H9 (cell line): ENCODE measurements at regions not wholly inside any gene's neighbourhood (a gene's known extent, or its start where the extent isn't known, plus 50 kb on each side); places are given as distances from the start of the nearest gene placed in this dataset.

Experiments used
- DNase-seq: peaks from one replicate; pipeline ENCODE4 v3.0.0-alpha.2; 2017
- H2AFZ ChIP-seq: one replicate; pipeline ENCODE4 v1.6.1; 2013; ENCODE audit warnings: mild to moderate bottlenecking, low read length, control low read depth, moderate library complexity
- H2AK5ac ChIP-seq: 2 replicates; pipeline ENCODE4 v1.6.1; 2013; ENCODE audit warnings: low read length, control low read depth, mixed read lengths; ENCODE audit not compliant: insufficient read length
- H2BK120ac ChIP-seq: one replicate; pipeline ENCODE4 v1.6.1; 2013; ENCODE audit warnings: low read depth, mild to moderate bottlenecking, low read length, control low read depth, inconsistent platforms; ENCODE audit not compliant: poor library complexity, severe bottlenecking
- H2BK12ac ChIP-seq: 2 replicates; pipeline ENCODE4 v1.6.1; 2013; ENCODE audit warnings: low read length, control low read depth, mixed read lengths, low read depth; ENCODE audit not compliant: insufficient read length
- H2BK15ac ChIP-seq: 2 replicates; pipeline ENCODE4 v1.6.1; 2013; ENCODE audit warnings: low read depth, low read length, control low read depth
- H2BK20ac ChIP-seq: one replicate; pipeline ENCODE4 v1.6.1; 2013; ENCODE audit warnings: low read depth, mild to moderate bottlenecking, low read length, control low read depth, inconsistent platforms; ENCODE audit not compliant: poor library complexity, severe bottlenecking
- H2BK5ac ChIP-seq: 2 replicates; pipeline ENCODE4 v1.6.1; 2013; ENCODE audit warnings: low read length, control low read depth, mixed read lengths; ENCODE audit not compliant: insufficient read length
- H3K14ac ChIP-seq: 2 replicates; pipeline ENCODE4 v1.6.1; 2013; ENCODE audit warnings: low read length, control low read depth; ENCODE audit not compliant: insufficient read depth
- H3K18ac ChIP-seq: 2 replicates; pipeline ENCODE4 v1.6.1; 2013; ENCODE audit warnings: low read depth, mild to moderate bottlenecking, mixed read lengths, low read length, control low read depth; ENCODE audit not compliant: insufficient read length
- H3K23ac ChIP-seq: 2 replicates; pipeline ENCODE4 v1.6.1; 2013; ENCODE audit warnings: low read length, control low read depth, mixed read lengths, low read depth; ENCODE audit not compliant: insufficient read length
- H3K23me2 ChIP-seq: 2 replicates; pipeline ENCODE4 v1.6.1; 2013; ENCODE audit warnings: low read depth, mild to moderate bottlenecking, mixed read lengths, low read length, control low read depth; ENCODE audit not compliant: insufficient read length, poor library complexity, severe bottlenecking
- H3K27ac ChIP-seq: 2 replicates; pipeline ENCODE4 v1.5.1; 2013; ENCODE audit warnings: low read length, control low read depth, mixed read lengths, low read depth; ENCODE audit not compliant: insufficient read length
- H3K27me3 ChIP-seq: 2 replicates; pipeline ENCODE4 v1.6.1; 2013; ENCODE audit warnings: low read length, control low read depth, inconsistent platforms; ENCODE audit not compliant: insufficient read depth
- H3K4ac ChIP-seq: 2 replicates; pipeline ENCODE4 v1.6.1; 2013; ENCODE audit warnings: low read depth, mild to moderate bottlenecking, control low read depth, inconsistent platforms, low read length, moderate library complexity
- H3K4me1 ChIP-seq: 2 replicates; pipeline ENCODE4 v1.6.1; 2013; ENCODE audit warnings: low read length, control low read depth, inconsistent platforms; ENCODE audit not compliant: insufficient read depth
- H3K4me2 ChIP-seq: 2 replicates; pipeline ENCODE4 v1.6.1; 2013; ENCODE audit warnings: low read length, control low read depth, mixed read lengths; ENCODE audit not compliant: insufficient read length, insufficient read depth
- H3K56ac ChIP-seq: 2 replicates; pipeline ENCODE4 v1.6.1; 2013; ENCODE audit warnings: low read depth, mild to moderate bottlenecking, mixed read lengths, low read length, control low read depth; ENCODE audit not compliant: insufficient read length
- H3K79me1 ChIP-seq: 2 replicates; pipeline ENCODE4 v1.6.1; 2013; ENCODE audit warnings: low read depth, mild to moderate bottlenecking, moderate library complexity, low read length, control low read depth, inconsistent platforms; ENCODE audit not compliant: insufficient read depth, poor library complexity, severe bottlenecking
- H3K79me2 ChIP-seq: 2 replicates; pipeline ENCODE4 v1.6.1; 2013; ENCODE audit warnings: low read length, control low read depth, inconsistent platforms; ENCODE audit not compliant: insufficient read depth
- H3K9ac ChIP-seq: 2 replicates; pipeline ENCODE4 v1.6.1; 2013; ENCODE audit warnings: low read length, control low read depth, mixed read lengths; ENCODE audit not compliant: insufficient read length; ENCODE audit errors: extremely low read depth
- H3K9me3 ChIP-seq: one replicate; pipeline ENCODE4 v1.6.1; 2013; ENCODE audit warnings: low read depth, low read length, inconsistent platforms; ENCODE audit not compliant: control insufficient read depth
- H3T11ph ChIP-seq: one replicate; pipeline ENCODE4 v1.6.1; 2013; ENCODE audit warnings: mild to moderate bottlenecking, low read length, control low read depth, inconsistent platforms
- H4K20me1 ChIP-seq: one replicate; pipeline ENCODE4 v1.6.1; 2013; ENCODE audit not compliant: control insufficient read depth, insufficient read length, insufficient read depth
- H4K5ac ChIP-seq: 2 replicates; pipeline ENCODE4 v1.6.1; 2013; ENCODE audit warnings: low read depth, mild to moderate bottlenecking, mixed read lengths, low read length, control low read depth; ENCODE audit not compliant: insufficient read length
- H4K8ac ChIP-seq: replicated peaks from 2 replicates; pipeline ENCODE4 v1.6.1; 2013; ENCODE audit warnings: low read length, control low read depth, mixed read lengths, low read depth; ENCODE audit not compliant: insufficient read length
- H4K91ac ChIP-seq: 2 replicates; pipeline ENCODE4 v1.6.1; 2013; ENCODE audit warnings: low read depth, mild to moderate bottlenecking, moderate library complexity, mixed read lengths, low read length, control low read depth; ENCODE audit not compliant: insufficient read length
- H3K27ac Mint-ChIP-seq, 3 experiments: 2 replicates in 2 of 3; 3 replicates in 1 of 3; pipeline ENCODE4 v1.8.0; 2020 to 2021; ENCODE audit warnings: mixed read lengths in 3 of 3, mild to moderate bottlenecking in 1 of 3, moderate library complexity in 1 of 3
- H3K27me3 Mint-ChIP-seq: 2 replicates; pipeline ENCODE4 v1.8.0; 2021; ENCODE audit warnings: low read depth, mild to moderate bottlenecking, moderate library complexity, mixed read lengths
- H3K36me3 Mint-ChIP-seq, 3 experiments: 2 replicates in 2 of 3; 3 replicates in 1 of 3; pipeline ENCODE4 v1.8.0; 2020 to 2021; ENCODE audit warnings: low read depth in 3 of 3, mixed read lengths in 3 of 3; ENCODE audit not compliant: insufficient read depth in 1 of 3
- H3K4me1 Mint-ChIP-seq, 2 experiments: 2 replicates each; pipeline ENCODE4 v1.8.0; 2020; ENCODE audit warnings: mixed read lengths in 2 of 2
- H3K4me3 Mint-ChIP-seq, 2 experiments: 2 replicates in 1 of 2; 3 replicates in 1 of 2; pipeline ENCODE4 v1.8.0; 2020 to 2021; ENCODE audit warnings: mild to moderate bottlenecking in 2 of 2, mixed read lengths in 2 of 2, moderate library complexity in 1 of 2
- H3K9me3 Mint-ChIP-seq, 2 experiments: 2 replicates in 1 of 2; 3 replicates in 1 of 2; pipeline ENCODE4 v1.8.0; 2020; ENCODE audit warnings: mild to moderate bottlenecking in 2 of 2, mixed read lengths in 2 of 2, moderate library complexity in 1 of 2
- WGBS: extraction: QIAGEN DNeasy Blood & Tissue Kit; methylation state at CpG from one replicate; pipeline ENCODE4 v1.1.7; 2013; ENCODE audit warnings: missing lambda C conversion rate, low lambda C conversion rate, mixed read lengths; ENCODE audit not compliant: insufficient read length; ENCODE audit errors: extremely low coverage; 5-methylcytosine and 5-hydroxymethylcytosine counted together
- TF ChIP-seq, protein P1 (sequence below): fragments of 200-600 bp; sonication (generic); conservative IDR thresholded peaks from 3 replicates; pipeline ENCODE4 v1.8.0; 2021; ENCODE audit warnings: antibody characterized with exemption, mild to moderate bottlenecking

DNA sequence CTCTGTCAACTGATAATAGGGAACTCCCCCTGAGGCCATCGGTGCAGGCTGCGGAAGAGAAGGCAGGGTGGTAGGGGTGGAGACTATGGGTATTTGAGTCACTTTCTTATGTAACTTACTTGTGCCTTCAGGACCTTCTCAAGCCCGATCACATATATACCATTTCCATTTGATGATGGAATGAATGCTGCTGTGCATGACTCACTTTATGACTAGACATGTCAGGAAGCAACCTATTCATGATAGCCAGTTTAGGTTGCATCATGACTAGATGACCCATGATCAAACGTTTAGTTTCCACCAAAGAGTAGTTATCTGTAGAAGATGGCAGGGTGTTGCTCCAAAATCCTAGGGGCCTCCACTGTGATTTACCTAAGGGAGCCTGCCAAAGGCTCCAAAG, 435.5 kb downstream of the DTHD1 start:
- Mint-ChIP-seq H3K4me3 (no peak overlapping the region), H3K4me1 (peaks cover 5 to 9% of the 10 kb centered on the region in 2 experiments), H3K36me3 (peaks cover 0 to 2% (median 0%) of the 10 kb centered on the region in 3 experiments; a peak in 1 of 7 replicates), H3K27ac (no peak overlapping the region), H3K27me3 (no peaks in the 10 kb centered on the region; the same call in 1 of the 2 replicates), H3K9me3 (no peaks in the 10 kb centered on the region)
- H3K4me1 ChIP-seq = no peaks in the 10 kb centered on the region
- H2BK20ac ChIP-seq = no peak overlapping the region
- H3K56ac ChIP-seq = no peak overlapping the region
- H3K9ac ChIP-seq = no peak overlapping the region
- H3K4ac ChIP-seq = no peak overlapping the region
- H2BK15ac ChIP-seq = no peak overlapping the region
- no peak for DNase-seq
- no peaks in the 10 kb centered on the region for H3K27me3 ChIP-seq
- no peak overlapping the region for H4K8ac ChIP-seq
- H3K79me2 ChIP-seq = no peaks in the 10 kb centered on the region
- H3K23me2 ChIP-seq = no peaks in the 10 kb centered on the region
- H2BK120ac ChIP-seq = no peak overlapping the region
- H2BK5ac ChIP-seq = no peak overlapping the region
- no peaks in the 10 kb centered on the region for H3K9me3 ChIP-seq
- no peak overlapping the region for H2AFZ ChIP-seq
- no peaks in the 10 kb centered on the region for H3K79me1 ChIP-seq
- H3K27ac ChIP-seq = no peak overlapping the region
- H2BK12ac ChIP-seq = no peak overlapping the region
- no peaks in the 10 kb centered on the region for H4K20me1 ChIP-seq
- no peak overlapping the region for H4K5ac ChIP-seq
- WGBS = no CpG with 5 or more reads among the region's 4 CpGs
- TF ChIP-seq, protein P1, sequence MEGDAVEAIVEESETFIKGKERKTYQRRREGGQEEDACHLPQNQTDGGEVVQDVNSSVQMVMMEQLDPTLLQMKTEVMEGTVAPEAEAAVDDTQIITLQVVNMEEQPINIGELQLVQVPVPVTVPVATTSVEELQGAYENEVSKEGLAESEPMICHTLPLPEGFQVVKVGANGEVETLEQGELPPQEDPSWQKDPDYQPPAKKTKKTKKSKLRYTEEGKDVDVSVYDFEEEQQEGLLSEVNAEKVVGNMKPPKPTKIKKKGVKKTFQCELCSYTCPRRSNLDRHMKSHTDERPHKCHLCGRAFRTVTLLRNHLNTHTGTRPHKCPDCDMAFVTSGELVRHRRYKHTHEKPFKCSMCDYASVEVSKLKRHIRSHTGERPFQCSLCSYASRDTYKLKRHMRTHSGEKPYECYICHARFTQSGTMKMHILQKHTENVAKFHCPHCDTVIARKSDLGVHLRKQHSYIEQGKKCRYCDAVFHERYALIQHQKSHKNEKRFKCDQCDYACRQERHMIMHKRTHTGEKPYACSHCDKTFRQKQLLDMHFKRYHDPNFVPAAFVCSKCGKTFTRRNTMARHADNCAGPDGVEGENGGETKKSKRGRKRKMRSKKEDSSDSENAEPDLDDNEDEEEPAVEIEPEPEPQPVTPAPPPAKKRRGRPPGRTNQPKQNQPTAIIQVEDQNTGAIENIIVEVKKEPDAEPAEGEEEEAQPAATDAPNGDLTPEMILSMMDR = no peak
- no peak overlapping the region for H3K14ac ChIP-seq
- no peak overlapping the region for H3K4me2 ChIP-seq
- no peak overlapping the region for H2AK5ac ChIP-seq
- no peak overlapping the region for H3K18ac ChIP-seq
- no peak overlapping the region for H4K91ac ChIP-seq
- no peak overlapping the region for H3T11ph ChIP-seq
- no peak overlapping the region for H3K23ac ChIP-seq
